ENCODE measurements at regions not wholly inside any gene's neighbourhood (a gene's known extent, or its start where the extent isn't known, plus 50 kb on each side); places are given as distances from the start of the nearest gene placed in this dataset.

GRCh38 chr20:39633689-39634088, 671.5 kb downstream of the DHX35 start:
- no peak for DNase-seq (ENCODE audit: low spot score)

- DNase-seq (ENCODE audit: low spot score): no peak
These were observed 670.6 kb downstream of the DHX35 start for GRCh38 chr20:39632757-39633156.

- no peak for DNase-seq (ENCODE audit: low spot score)
These were observed 670.0 kb downstream of the DHX35 start for GRCh38 chr20:39632176-39632575.

- no peak for DNase-seq (ENCODE audit: low spot score)
These were observed 669.4 kb downstream of the DHX35 start for GRCh38 chr20:39631557-39631956.

GRCh38 chr20:39630215-39630908, 668.2 kb downstream of the DHX35 start:
- no peak for DNase-seq (ENCODE audit: low spot score)

GRCh38 chr20:39627765-39628164, 665.6 kb downstream of the DHX35 start:
- DNase-seq (ENCODE audit: low spot score): no peak

- DNase-seq (ENCODE audit: low spot score): no peak
These were observed 662.2 kb downstream of the DHX35 start for GRCh38 chr20:39624316-39624715.

- DNase-seq (ENCODE audit: low spot score): no peak
These were observed 661.6 kb downstream of the DHX35 start for GRCh38 chr20:39623584-39624234.

GRCh38 chr20:39619271-39619785, 657.2 kb downstream of the DHX35 start:
- DNase-seq (ENCODE audit: low spot score): no peak

GRCh38 chr20:39611901-39612300, 649.8 kb downstream of the DHX35 start:
- no peak for DNase-seq (ENCODE audit: low spot score)

- DNase-seq (ENCODE audit: low spot score): no peak
These were observed 645.0 kb downstream of the DHX35 start for GRCh38 chr20:39607141-39607540.

GRCh38 chr20:39605908-39606307, 643.8 kb downstream of the DHX35 start:
- no peak for DNase-seq (ENCODE audit: low spot score)

GRCh38 chr20:39605361-39605760, 643.2 kb downstream of the DHX35 start:
- DNase-seq (ENCODE audit: low spot score): no peak

- peak; percentile 18 for DNase-seq (ENCODE audit: low spot score)
These were observed 641.1 kb downstream of the DHX35 start for GRCh38 chr20:39603219-39603618.

- no peak for DNase-seq (ENCODE audit: low spot score)
These were observed 640.5 kb downstream of the DHX35 start for GRCh38 chr20:39602649-39603048.

- no peak for DNase-seq (ENCODE audit: low spot score)
These were observed 638.7 kb downstream of the DHX35 start for GRCh38 chr20:39600871-39601270.

- DNase-seq (ENCODE audit: low spot score): no peak
These were observed 638.0 kb downstream of the DHX35 start for GRCh38 chr20:39600156-39600555.

- DNase-seq (ENCODE audit: low spot score): no peak
These were observed 634.4 kb downstream of the DHX35 start for GRCh38 chr20:39596554-39596953.

- no peak for DNase-seq (ENCODE audit: low spot score)
These were observed 630.2 kb downstream of the DHX35 start for GRCh38 chr20:39592371-39592770.

GRCh38 chr20:39588148-39588757, 626.1 kb downstream of the DHX35 start:
- DNase-seq (ENCODE audit: low spot score): no peak

- no peak for DNase-seq (ENCODE audit: low spot score)
These were observed 618.9 kb downstream of the DHX35 start for GRCh38 chr20:39581034-39581433.

GRCh38 chr20:39576771-39577170, 614.6 kb downstream of the DHX35 start:
- DNase-seq (ENCODE audit: low spot score): no peak

GRCh38 chr20:39574061-39574460, 611.9 kb downstream of the DHX35 start:
- DNase-seq (ENCODE audit: low spot score): no peak
